Tibial nerve (tissue), 4 donors: ENCODE measurements at regions not wholly inside any gene's neighbourhood (a gene's known extent, or its start where the extent isn't known, plus 50 kb on each side); places are given as distances from the start of the nearest gene placed in this dataset.

Experiments used
- DNase-seq, 2 donors: peaks; one replicate each; pipeline ENCODE4 v3.0.0-alpha.2; 2019; ENCODE audit warnings: low spot score in 2 of 2
- H3K27ac ChIP-seq, 4 donors: fragments of 200-600 bp; sonication (generic) in 3 of 4; one replicate each; pipeline ENCODE4 v1.5.1; 2017 to 2019; ENCODE audit warnings: mild to moderate bottlenecking in 1 of 4
- H3K27me3 ChIP-seq, 2 donors: fragments of 200-600 bp; sonication (generic) in 1 of 2; one replicate each; pipeline versions ENCODE4 v1.5.1 to v1.6.0; 2017 to 2019
- H3K36me3 ChIP-seq, 3 donors: fragments of 200-600 bp; sonication (generic); one replicate each; pipeline ENCODE4 v1.5.1; 2018 to 2019
- H3K4me1 ChIP-seq, 4 donors: fragments of 200-600 bp; sonication (generic) in 3 of 4; one replicate each; pipeline ENCODE4 v1.5.1; 2017 to 2019
- H3K4me3 ChIP-seq, 4 donors: fragments of 200-600 bp; sonication (generic) in 3 of 4; one replicate each; pipeline ENCODE4 v1.5.1; 2017 to 2019; ENCODE audit warnings: mild to moderate bottlenecking in 1 of 4, moderate library complexity in 1 of 4
- H3K9me3 ChIP-seq, 4 donors: fragments of 200-600 bp; sonication (generic) in 3 of 4; one replicate each; pipeline ENCODE4 v1.5.1; 2017 to 2019
- EP300 ChIP-seq, 2 donors: sonication (generic); formaldehyde crosslinking; IDR thresholded peaks; one replicate each; pipeline ENCODE4 v1.6.1; 2017; ENCODE audit warnings: antibody characterized with exemption in 2 of 2, mild to moderate bottlenecking in 1 of 2
- POLR2A ChIP-seq, 2 donors: fragments of 450-650 bp; IDR thresholded peaks; one replicate each; pipeline ENCODE4 v1.6.1; 2017; ENCODE audit warnings: antibody characterized with exemption in 2 of 2, mild to moderate bottlenecking in 2 of 2, moderate library complexity in 2 of 2
- WGBS, 2 donors: methylation state at CpG; one replicate each; pipeline ENCODE4 v1.1.5; 2018; 5-methylcytosine and 5-hydroxymethylcytosine counted together
- TF ChIP-seq, protein P1 (sequence below), 5 experiments: fragments of 200-600 bp in 3 of 5; fragments of 450-650 bp in 2 of 5; sonication (generic) in 3 of 5; IDR thresholded peaks; one replicate each; pipeline ENCODE4 v1.5.1; 2016 to 2019; ENCODE audit warnings: antibody characterized with exemption in 5 of 5, mild to moderate bottlenecking in 3 of 5, moderate library complexity in 2 of 5

DNA sequence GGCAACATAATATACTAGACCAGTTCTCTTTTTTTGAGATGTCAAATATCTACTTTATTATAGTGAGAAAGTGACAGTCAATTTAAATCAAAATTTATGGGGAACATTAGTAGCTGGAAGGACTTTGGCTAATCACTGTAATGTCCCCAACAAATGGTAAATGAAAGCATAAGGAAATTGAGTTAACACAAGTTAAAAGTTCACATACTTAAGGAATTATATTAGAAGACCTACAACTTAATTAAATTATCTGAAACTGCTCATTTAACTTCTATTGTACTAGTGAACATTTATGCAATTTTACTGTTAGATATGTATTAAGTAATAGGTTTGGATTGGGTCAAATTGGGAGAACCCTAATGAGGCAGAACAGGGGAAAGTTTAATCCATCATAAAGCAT lies 160.3 kb upstream of the TENM3 start:
- Histone ChIP-seq H3K27me3 (no peaks in the 10 kb centered on the region), H3K27ac (no peak overlapping the region), H3K4me1 (no peaks in the 10 kb centered on the region), H3K4me3 (no peak overlapping the region), H3K9me3 (no peaks in the 10 kb centered on the region), H3K36me3 (no peaks in the 10 kb centered on the region)
- no peak for DNase-seq
- TF ChIP-seq EP300 (IDR thresholded peaks at IDR 0.05) (no peak), POLR2A (IDR thresholded peaks at IDR 0.05) (no peak)
- TF ChIP-seq, protein P1, sequence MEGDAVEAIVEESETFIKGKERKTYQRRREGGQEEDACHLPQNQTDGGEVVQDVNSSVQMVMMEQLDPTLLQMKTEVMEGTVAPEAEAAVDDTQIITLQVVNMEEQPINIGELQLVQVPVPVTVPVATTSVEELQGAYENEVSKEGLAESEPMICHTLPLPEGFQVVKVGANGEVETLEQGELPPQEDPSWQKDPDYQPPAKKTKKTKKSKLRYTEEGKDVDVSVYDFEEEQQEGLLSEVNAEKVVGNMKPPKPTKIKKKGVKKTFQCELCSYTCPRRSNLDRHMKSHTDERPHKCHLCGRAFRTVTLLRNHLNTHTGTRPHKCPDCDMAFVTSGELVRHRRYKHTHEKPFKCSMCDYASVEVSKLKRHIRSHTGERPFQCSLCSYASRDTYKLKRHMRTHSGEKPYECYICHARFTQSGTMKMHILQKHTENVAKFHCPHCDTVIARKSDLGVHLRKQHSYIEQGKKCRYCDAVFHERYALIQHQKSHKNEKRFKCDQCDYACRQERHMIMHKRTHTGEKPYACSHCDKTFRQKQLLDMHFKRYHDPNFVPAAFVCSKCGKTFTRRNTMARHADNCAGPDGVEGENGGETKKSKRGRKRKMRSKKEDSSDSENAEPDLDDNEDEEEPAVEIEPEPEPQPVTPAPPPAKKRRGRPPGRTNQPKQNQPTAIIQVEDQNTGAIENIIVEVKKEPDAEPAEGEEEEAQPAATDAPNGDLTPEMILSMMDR (IDR thresholded peaks at IDR 0.05) = no peak

DNA sequence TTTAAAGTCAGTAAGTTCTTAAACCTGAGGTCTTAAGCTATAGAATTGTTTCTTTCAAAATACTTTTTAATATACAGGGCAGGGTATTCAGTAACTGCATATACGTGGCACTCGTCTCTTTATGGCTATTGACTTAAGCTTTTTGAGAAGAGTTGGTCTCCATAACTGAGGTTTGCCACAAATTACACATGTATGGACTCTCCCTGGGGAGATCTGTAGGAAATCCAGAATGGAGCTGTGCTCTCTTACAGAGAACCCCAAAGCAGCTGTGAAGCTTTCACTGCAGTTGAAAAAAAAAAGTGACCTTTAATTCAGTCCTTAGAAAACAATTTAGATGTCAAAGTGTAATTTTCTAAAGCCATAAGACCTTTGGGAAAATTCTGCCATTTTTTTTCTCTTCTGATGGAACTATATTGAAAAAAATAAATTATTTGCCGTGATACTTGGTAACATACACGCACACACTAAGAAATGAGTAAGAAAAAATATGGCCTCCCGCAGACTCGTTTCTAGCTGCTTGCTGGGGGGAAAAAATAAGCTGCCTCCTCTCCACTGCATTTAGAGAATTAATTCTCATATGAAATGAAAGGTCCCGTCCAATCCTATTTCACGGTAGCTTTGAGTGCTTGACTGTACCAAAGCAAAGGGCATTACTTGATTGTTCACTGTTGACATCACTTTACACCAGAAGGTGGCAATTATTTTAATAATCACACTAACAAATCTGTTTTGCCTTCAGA lies 159.4 kb upstream of the TENM3 start:
- no peak for DNase-seq
- H3K27me3 ChIP-seq = no peaks in the 10 kb centered on the region
- no peak overlapping the region for H3K4me3 ChIP-seq
- no peaks in the 10 kb centered on the region for H3K36me3 ChIP-seq
- no peak overlapping the region for H3K27ac ChIP-seq
- TF ChIP-seq EP300 (IDR thresholded peaks at IDR 0.05) (no peak), POLR2A (IDR thresholded peaks at IDR 0.05) (no peak)
- TF ChIP-seq, protein P1 (IDR thresholded peaks at IDR 0.05) = no peak
- H3K4me1 ChIP-seq = no peaks in the 10 kb centered on the region
- 89 to 91% methylated on average over 8 of the region's 8 CpGs for WGBS, 2 donors
- no peaks in the 10 kb centered on the region for H3K9me3 ChIP-seq

DNA sequence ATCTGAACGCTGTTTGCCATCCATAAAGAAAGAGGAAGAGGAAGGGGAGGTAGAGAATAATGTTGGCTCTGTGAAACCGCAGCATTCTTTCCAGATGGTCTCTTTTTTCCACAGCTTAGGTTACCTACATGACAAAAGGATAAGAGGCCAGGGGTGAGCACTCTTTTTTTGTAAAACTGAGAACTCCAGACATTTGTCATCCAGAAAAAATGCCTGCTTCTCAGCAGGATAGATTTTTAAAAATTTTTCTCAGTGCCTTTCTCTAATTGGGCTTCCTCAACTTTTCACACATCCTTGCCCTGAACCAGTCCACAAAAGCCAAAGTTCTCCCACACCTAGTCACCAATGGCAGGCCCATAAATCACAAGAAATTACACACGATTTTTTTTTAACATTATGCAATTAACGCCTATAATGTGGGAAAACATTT lies 158.1 kb upstream of the TENM3 start:
- Histone ChIP-seq H3K9me3 (no peaks in the 10 kb centered on the region), H3K27me3 (no peaks in the 10 kb centered on the region), H3K27ac (no peak overlapping the region), H3K4me1 (no peaks in the 10 kb centered on the region), H3K4me3 (no peak overlapping the region), H3K36me3 (no peaks in the 10 kb centered on the region)
- DNase-seq = no peak
- TF ChIP-seq, protein P1 (IDR thresholded peaks at IDR 0.05) = no peak
- TF ChIP-seq POLR2A (IDR thresholded peaks at IDR 0.05) (no peak), EP300 (IDR thresholded peaks at IDR 0.05) (no peak)
- 65 to 71% methylated on average over 4 of the region's 4 CpGs for WGBS, 2 donors

DNA sequence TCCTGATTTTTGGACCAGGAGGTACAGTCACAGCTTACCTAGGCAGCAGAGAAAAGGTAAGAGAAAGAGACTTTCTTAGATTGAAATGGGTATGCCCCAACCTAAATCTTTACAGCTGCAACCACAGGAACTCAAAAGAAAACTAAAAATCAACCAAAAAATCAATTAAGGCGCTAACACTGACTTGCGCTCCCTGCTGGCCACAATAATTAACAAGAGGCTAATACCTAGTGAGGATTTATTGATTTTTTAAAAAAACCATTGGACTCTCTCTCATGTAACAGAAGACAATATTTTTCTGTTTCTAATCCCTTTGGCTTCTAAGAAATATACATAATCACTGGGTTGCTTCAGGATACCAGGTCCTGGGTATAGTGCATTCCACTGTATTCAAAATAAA lies 153.9 kb upstream of the TENM3 start:
- 81 to 85% methylated on average over 2 of the region's 2 CpGs for WGBS, 2 donors
- H3K27ac ChIP-seq = no peak overlapping the region

DNA sequence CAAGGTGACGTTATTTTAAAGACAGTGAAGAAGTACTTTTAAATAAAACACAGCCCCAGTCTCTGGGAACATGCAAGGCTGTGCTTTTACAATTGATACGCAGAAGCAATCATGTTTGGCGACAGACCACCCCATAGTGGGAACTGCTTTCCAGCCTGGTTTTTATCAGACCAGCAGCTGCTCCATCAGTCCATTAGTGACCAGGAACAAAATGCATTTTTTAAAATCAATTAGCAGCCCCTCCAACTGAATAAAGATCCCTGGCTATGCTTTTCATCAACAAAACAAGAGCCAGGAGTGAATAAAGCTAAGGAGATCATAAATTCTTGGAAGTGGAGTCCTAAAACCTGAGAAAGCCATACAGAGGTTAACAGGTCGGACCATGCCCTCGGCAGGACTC lies 153.0 kb upstream of the TENM3 start:
- no peaks in the 10 kb centered on the region for H3K27me3 ChIP-seq
- 76 to 80% methylated on average over 5 of the region's 5 CpGs for WGBS, 2 donors
- DNase-seq = no peak
- no peaks in the 10 kb centered on the region for H3K36me3 ChIP-seq
- TF ChIP-seq, protein P1 (IDR thresholded peaks at IDR 0.05) = no peak
- TF ChIP-seq POLR2A (IDR thresholded peaks at IDR 0.05) (no peak), EP300 (IDR thresholded peaks at IDR 0.05) (no peak)
- H3K4me3 ChIP-seq = no peak overlapping the region
- H3K9me3 ChIP-seq = no peaks in the 10 kb centered on the region
- no peaks in the 10 kb centered on the region for H3K4me1 ChIP-seq
- H3K27ac ChIP-seq = no peak overlapping the region

More for the DNA sequence above, 153.9 kb upstream of the TENM3 start:
- Histone ChIP-seq H3K9me3 (no peaks in the 10 kb centered on the region), H3K27me3 (no peaks in the 10 kb centered on the region), H3K36me3 (no peaks in the 10 kb centered on the region), H3K4me1 (no peaks in the 10 kb centered on the region), H3K4me3 (no peak overlapping the region)
- no peak for DNase-seq
- TF ChIP-seq EP300 (IDR thresholded peaks at IDR 0.05) (no peak), POLR2A (IDR thresholded peaks at IDR 0.05) (no peak)
- TF ChIP-seq, protein P1 (IDR thresholded peaks at IDR 0.05) = no peak
